GM18520 (cell line): ENCODE measurements at regions not wholly inside any gene's neighbourhood (a gene's known extent, or its start where the extent isn't known, plus 50 kb on each side); places are given as distances from the start of the nearest gene placed in this dataset.

Source experiments
- ATAC-seq: cut with Tn5 transposase; IDR thresholded peaks from one replicate; pipeline ENCODE4 v1.9.1; 2021; ENCODE audit not compliant: unreplicated experiment

- ATAC-seq: no peak
These were observed 676.6 kb downstream of the USP25 start for GRCh38 chr21:16406355-16406754.

GRCh38 chr21:16407403-16408240 lies 677.8 kb downstream of the USP25 start:
- ATAC-seq: no peak

- ATAC-seq: no peak
These were observed 678.5 kb downstream of the USP25 start for GRCh38 chr21:16408280-16408679.

- ATAC-seq: no peak
These were observed 679.6 kb downstream of the USP25 start for GRCh38 chr21:16409352-16409751.

GRCh38 chr21:16418226-16418625 lies 688.4 kb downstream of the USP25 start:
- no peak for ATAC-seq

GRCh38 chr21:16418642-16419041 lies 688.9 kb downstream of the USP25 start:
- ATAC-seq: no peak

GRCh38 chr21:16419188-16419921 lies 689.6 kb downstream of the USP25 start:
- no peak for ATAC-seq

- ATAC-seq: no peak
These were observed 690.4 kb downstream of the USP25 start for GRCh38 chr21:16420031-16420724.

GRCh38 chr21:16421007-16421406 lies 691.2 kb downstream of the USP25 start:
- ATAC-seq: no peak

GRCh38 chr21:16421965-16422364 lies 692.2 kb downstream of the USP25 start:
- no peak for ATAC-seq

GRCh38 chr21:16422702-16423101 lies 692.9 kb downstream of the USP25 start:
- no peak for ATAC-seq

- ATAC-seq: no peak
These were observed 694.1 kb downstream of the USP25 start for GRCh38 chr21:16423921-16424320.

- no peak for ATAC-seq
These were observed 694.6 kb downstream of the USP25 start for GRCh38 chr21:16424331-16424751.

GRCh38 chr21:16425376-16425775 lies 695.6 kb downstream of the USP25 start:
- ATAC-seq: no peak

GRCh38 chr21:16426936-16427335 lies 697.2 kb downstream of the USP25 start:
- no peak for ATAC-seq

GRCh38 chr21:16427587-16428087 lies 697.9 kb downstream of the USP25 start:
- no peak for ATAC-seq

GRCh38 chr21:16437586-16437985 lies 707.8 kb downstream of the USP25 start:
- no peak for ATAC-seq

- no peak for ATAC-seq
These were observed 709.0 kb downstream of the USP25 start for GRCh38 chr21:16438761-16439160.

GRCh38 chr21:16441789-16442188 lies 712.0 kb downstream of the USP25 start:
- no peak for ATAC-seq

- ATAC-seq: no peak
These were observed 724.6 kb downstream of the USP25 start for GRCh38 chr21:16454399-16454798.

GRCh38 chr21:16455526-16455925 lies 725.7 kb downstream of the USP25 start:
- no peak for ATAC-seq
